Ascending aorta (tissue), 2 donors: ENCODE measurements at regions not wholly inside any gene's neighbourhood (a gene's known extent, or its start where the extent isn't known, plus 50 kb on each side); places are given as distances from the start of the nearest gene placed in this dataset.

ENCODE experiments used
- DNase-seq, 2 donors: peaks; one replicate each; pipeline ENCODE4 v3.0.0-alpha.2; 2019; ENCODE audit warnings: low spot score in 2 of 2
- H3K27ac ChIP-seq, 2 donors: fragments of 200-600 bp; sonication (generic); one replicate each; pipeline ENCODE4 v1.5.1; 2016 to 2017; ENCODE audit warnings: mild to moderate bottlenecking in 1 of 2
- H3K27me3 ChIP-seq: fragments of 200-600 bp; sonication (generic); one replicate; pipeline ENCODE4 v1.5.1; 2017
- H3K36me3 ChIP-seq, 2 donors: fragments of 200-600 bp; sonication (generic); one replicate each; pipeline ENCODE4 v1.5.1; 2016
- H3K4me1 ChIP-seq, 2 donors: fragments of 200-600 bp; sonication (generic); one replicate each; pipeline ENCODE4 v1.5.1; 2016 to 2017; ENCODE audit warnings: mild to moderate bottlenecking in 1 of 2
- H3K4me3 ChIP-seq, 2 donors: fragments of 200-600 bp; sonication (generic); one replicate each; pipeline ENCODE4 v1.5.1; 2016 to 2017; ENCODE audit warnings: mild to moderate bottlenecking in 1 of 2
- H3K9me3 ChIP-seq, 2 donors: fragments of 200-600 bp; sonication (generic); one replicate each; pipeline ENCODE4 v1.5.1; 2016
- intact Hi-C: fragments of 100-400 bp; cut with DNase I; formaldehyde crosslinking; loops from one replicate; pipeline ENCODE4 v1.15.1; 2023
- TF ChIP-seq, protein P1 (sequence below), 3 experiments: fragments of 200-600 bp in 2 of 3; fragments of 450-650 bp in 1 of 3; sonication (generic) in 2 of 3; IDR thresholded peaks; one replicate each; pipeline ENCODE4 v1.5.1; 2016 to 2019; ENCODE audit warnings: antibody characterized with exemption in 3 of 3, mild to moderate bottlenecking in 1 of 3, moderate library complexity in 1 of 3

DNA sequence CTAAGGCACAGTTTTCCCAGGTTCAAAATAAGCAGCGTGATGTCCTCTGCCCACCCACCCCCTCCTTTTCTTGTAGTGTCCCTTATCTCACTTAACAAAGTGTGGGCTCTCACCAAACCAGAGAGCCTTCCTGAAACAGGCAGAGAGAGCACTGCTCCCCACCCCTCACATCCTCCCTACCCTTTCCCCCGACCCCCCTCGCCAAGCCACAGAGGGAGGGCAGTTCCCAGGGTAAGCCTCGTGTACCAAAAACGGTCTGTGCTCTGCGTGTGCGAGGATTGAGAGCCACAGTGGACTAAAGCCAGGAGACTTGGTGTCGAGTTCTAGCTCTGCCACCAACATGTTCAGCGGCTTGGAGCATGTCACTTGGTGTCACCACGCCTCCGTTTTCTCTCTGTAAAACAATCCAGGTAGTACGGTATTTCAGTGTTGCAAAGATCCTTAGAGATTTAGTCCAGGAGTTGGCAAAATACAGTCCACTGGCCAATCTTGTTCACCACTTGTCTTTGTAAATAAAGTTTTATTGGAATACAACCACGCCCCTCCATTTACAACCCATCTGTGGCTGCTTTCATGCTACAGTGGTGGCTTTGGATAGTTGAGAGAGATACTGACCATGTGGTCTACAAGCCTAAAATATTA, 249.9 kb downstream of the OPA1 start:
- intact Hi-C loops, result no loop called here
- no peak for DNase-seq
- no peaks in the 10 kb centered on the region for H3K27me3 ChIP-seq
- TF ChIP-seq, protein P1, sequence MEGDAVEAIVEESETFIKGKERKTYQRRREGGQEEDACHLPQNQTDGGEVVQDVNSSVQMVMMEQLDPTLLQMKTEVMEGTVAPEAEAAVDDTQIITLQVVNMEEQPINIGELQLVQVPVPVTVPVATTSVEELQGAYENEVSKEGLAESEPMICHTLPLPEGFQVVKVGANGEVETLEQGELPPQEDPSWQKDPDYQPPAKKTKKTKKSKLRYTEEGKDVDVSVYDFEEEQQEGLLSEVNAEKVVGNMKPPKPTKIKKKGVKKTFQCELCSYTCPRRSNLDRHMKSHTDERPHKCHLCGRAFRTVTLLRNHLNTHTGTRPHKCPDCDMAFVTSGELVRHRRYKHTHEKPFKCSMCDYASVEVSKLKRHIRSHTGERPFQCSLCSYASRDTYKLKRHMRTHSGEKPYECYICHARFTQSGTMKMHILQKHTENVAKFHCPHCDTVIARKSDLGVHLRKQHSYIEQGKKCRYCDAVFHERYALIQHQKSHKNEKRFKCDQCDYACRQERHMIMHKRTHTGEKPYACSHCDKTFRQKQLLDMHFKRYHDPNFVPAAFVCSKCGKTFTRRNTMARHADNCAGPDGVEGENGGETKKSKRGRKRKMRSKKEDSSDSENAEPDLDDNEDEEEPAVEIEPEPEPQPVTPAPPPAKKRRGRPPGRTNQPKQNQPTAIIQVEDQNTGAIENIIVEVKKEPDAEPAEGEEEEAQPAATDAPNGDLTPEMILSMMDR (IDR thresholded peaks at IDR 0.05), result no peak
- H3K27ac ChIP-seq, result no peak overlapping the region
- H3K4me3 ChIP-seq, result no peak overlapping the region
- no peaks in the 10 kb centered on the region for H3K9me3 ChIP-seq
- no peaks in the 10 kb centered on the region for H3K36me3 ChIP-seq
- no peaks in the 10 kb centered on the region for H3K4me1 ChIP-seq

DNA sequence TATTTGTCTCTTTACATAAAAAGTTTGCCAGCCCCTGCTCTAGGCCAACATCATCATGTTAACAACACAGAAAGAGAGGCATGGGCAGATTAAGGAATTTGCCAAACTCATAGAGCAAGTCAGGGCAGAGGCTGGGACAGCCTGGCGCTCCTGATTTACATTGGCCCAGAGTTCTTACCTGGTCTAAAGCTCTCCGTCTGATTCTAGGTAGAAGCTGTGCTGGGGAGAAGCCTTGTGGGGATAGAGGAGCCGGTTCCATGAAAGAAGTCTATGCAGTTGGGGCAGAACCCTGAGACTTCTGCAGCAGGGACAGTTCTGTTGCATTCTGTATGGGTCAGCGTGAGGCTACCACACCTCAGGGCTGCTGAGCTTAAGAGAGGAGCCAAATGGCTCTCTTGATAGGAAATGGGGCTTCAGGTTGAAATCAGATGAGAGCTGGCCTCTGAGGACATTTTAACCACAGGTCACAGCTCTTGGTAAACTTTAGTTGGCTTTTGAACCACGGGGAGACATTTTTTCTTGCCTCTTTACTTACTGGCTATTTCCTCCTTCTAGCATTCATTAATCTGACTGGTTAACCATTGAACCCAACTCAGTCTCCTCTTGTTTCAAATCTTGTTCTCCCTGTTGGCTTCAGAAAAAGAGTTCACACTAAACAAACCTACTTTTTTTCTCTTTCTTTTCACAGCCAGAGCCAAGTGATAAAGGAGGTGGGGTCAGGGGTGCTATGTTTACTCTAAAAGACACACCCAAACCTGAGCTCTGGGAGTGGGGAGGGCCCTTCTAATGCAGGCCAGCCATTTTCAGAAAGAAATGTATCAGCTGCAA, 250.7 kb downstream of the OPA1 start:
- Histone ChIP-seq H3K27me3 (no peaks in the 10 kb centered on the region), H3K4me3 (no peak overlapping the region), H3K27ac (no peak overlapping the region), H3K9me3 (no peaks in the 10 kb centered on the region), H3K36me3 (no peaks in the 10 kb centered on the region), H3K4me1 (no peaks in the 10 kb centered on the region)
- intact Hi-C loops, result no loop called here
- TF ChIP-seq, protein P1 (IDR thresholded peaks at IDR 0.05), result no peak
- no peak for DNase-seq

DNA sequence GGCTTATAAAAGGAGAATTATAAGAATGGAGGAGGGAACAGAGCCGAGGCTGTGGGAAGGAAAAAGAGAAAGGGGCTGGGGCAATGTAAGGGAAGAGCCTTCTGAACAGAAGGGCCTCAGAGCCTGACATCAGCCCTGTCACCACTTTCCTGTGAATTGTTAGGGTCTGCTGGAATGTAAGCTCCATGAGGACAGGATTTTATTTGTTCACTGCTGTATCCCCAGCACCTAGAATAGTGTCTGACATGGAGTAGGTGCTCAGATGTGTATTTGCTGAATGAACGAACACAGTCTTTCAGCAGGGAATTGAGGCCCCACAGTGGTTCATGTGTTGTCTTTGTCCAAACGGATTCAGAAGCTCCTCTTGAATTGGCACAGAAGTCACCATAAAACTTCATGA, 251.5 kb downstream of the OPA1 start:
- no peaks in the 10 kb centered on the region for H3K36me3 ChIP-seq
- H3K27ac ChIP-seq, result no peak overlapping the region
- no peaks in the 10 kb centered on the region for H3K4me1 ChIP-seq
- intact Hi-C loops, result no loop called here
- H3K4me3 ChIP-seq, result no peak overlapping the region
- no peaks in the 10 kb centered on the region for H3K27me3 ChIP-seq
- DNase-seq, result no peak
- TF ChIP-seq, protein P1 (IDR thresholded peaks at IDR 0.05), result no peak
- H3K9me3 ChIP-seq, result no peaks in the 10 kb centered on the region

DNA sequence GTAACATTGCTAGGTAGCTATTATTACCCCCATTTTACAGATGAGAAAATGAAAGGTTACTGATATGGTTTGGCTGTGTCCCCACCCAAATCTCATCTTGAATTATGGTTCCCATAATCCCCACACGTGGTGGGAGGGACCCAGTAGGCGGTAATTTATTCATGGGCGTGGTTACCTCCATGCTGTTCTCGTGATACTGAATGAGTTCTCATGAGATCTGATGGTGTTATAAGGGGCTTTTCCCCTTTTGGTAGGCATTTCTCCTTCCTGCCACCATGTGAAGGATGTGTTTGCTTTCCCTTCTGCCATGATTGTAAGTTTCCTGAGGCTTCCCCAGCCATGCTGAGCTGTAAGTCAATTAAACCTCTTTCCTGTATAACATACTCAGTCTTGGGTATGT, 252.1 kb downstream of the OPA1 start:
- no peaks in the 10 kb centered on the region for H3K27me3 ChIP-seq
- no peak overlapping the region for H3K4me3 ChIP-seq
- no peaks in the 10 kb centered on the region for H3K9me3 ChIP-seq
- TF ChIP-seq, protein P1 (IDR thresholded peaks at IDR 0.05), result no peak
- intact Hi-C loops, result no loop called here
- no peaks in the 10 kb centered on the region for H3K4me1 ChIP-seq
- no peaks in the 10 kb centered on the region for H3K36me3 ChIP-seq
- no peak for DNase-seq
- H3K27ac ChIP-seq, result no peak overlapping the region

DNA sequence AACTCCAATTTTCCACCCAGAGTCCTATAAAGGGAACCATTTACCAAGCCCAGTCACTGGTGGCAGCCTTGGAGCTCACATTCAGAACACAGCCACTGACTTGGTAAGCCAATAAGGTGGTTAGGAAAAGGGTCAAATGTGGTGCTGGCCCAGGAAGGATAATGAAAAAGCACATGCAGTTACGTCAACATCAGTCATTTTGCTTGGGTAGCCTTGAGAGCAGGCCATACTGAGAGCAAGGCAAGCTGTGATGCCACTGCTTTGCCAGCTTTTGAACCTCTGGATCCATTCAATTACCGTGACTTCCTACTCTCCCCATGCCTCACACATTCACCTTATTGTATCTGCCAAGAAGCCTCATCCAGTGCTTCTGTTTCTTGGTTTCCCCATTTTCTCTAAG, 253.6 kb downstream of the OPA1 start:
- TF ChIP-seq, protein P1 (IDR thresholded peaks at IDR 0.05), result no peak
- H3K36me3 ChIP-seq, result no peaks in the 10 kb centered on the region
- H3K27ac ChIP-seq, result no peak overlapping the region
- H3K9me3 ChIP-seq, result no peaks in the 10 kb centered on the region
- H3K4me1 ChIP-seq, result peaks cover 0 to 5% of the 10 kb centered on the region in 2 donors
- intact Hi-C loops, result no loop called here
- DNase-seq, result no peak
- H3K27me3 ChIP-seq, result no peaks in the 10 kb centered on the region
- no peak overlapping the region for H3K4me3 ChIP-seq
